ENCODE measurements at regions not wholly inside any gene's neighbourhood (a gene's known extent, or its start where the extent isn't known, plus 50 kb on each side); places are given as distances from the start of the nearest gene placed in this dataset.

- no peak for DNase-seq
Measured at GRCh38 chr4:3667258-3667657, 98.9 kb upstream of the ADRA2C start.

DNA sequence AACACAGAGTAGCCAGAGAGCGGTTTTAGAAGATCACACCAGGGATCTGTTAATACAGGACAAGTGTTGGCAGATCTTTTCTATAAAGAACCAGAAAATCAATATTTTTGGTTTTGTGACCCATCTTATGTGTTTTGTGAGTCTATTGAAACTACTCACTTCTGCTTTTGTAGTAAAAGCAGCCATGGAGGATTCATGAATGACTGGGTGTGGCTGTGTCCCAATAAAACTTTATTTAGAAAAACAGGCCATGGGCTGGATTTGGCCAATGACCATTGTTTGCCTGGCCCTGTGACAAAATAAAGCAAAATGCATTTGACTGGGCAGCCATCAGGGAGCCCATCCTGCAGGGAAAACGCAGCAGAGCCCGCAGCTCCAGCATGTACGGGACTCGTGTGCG, 99.9 kb upstream of the ADRA2C start:
- DNase-seq: no peak

- DNase-seq: no peak
Measured at GRCh38 chr4:3665360-3665891, 100.8 kb upstream of the ADRA2C start.

DNA sequence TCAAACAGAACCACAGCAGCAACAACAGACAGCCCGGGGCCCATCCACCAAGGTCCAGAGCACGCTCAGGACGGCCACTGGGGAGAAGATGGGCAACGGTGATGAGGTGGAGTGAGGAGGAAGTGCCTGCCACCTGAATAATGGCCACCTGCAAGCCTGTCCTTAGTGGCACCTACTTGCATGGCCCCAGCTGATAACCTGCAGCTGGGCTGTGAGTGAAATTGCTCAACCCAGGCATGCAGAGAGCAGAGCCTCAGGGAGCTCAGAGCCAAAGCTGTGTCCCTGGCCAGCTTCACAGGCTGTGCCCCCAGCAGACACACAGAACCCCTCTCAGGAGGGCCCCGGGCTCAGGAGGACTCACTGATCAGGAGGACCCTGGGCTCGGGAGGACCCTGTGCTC, 102.4 kb upstream of the ADRA2C start:
- DNase-seq: no peak

- DNase-seq: no peak
Measured at GRCh38 chr4:3662516-3662915, 103.7 kb upstream of the ADRA2C start.

DNA sequence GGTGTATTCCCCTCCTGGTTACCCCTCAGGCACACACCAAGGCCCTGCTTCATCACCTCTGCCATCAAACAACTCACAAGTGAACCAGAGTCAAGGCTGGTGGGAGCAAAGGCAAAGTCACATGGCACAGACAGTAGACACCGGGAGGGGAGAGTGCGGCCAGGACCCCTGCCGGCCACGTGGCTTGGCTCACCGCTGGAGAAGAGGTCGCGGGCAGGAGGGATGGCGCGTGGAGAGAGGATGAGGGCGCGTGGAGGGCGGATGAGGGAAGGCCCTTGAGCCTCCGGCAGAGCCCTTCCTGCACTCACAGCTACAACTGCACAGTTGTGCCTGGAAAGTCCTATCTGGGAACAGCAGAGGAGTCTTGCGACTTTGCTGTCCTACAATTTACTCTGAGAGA, 104.2 kb upstream of the ADRA2C start:
- peak; percentile 32 for DNase-seq

- no peak for DNase-seq
Measured at GRCh38 chr4:3660928-3661515, 105.2 kb upstream of the ADRA2C start.

DNA sequence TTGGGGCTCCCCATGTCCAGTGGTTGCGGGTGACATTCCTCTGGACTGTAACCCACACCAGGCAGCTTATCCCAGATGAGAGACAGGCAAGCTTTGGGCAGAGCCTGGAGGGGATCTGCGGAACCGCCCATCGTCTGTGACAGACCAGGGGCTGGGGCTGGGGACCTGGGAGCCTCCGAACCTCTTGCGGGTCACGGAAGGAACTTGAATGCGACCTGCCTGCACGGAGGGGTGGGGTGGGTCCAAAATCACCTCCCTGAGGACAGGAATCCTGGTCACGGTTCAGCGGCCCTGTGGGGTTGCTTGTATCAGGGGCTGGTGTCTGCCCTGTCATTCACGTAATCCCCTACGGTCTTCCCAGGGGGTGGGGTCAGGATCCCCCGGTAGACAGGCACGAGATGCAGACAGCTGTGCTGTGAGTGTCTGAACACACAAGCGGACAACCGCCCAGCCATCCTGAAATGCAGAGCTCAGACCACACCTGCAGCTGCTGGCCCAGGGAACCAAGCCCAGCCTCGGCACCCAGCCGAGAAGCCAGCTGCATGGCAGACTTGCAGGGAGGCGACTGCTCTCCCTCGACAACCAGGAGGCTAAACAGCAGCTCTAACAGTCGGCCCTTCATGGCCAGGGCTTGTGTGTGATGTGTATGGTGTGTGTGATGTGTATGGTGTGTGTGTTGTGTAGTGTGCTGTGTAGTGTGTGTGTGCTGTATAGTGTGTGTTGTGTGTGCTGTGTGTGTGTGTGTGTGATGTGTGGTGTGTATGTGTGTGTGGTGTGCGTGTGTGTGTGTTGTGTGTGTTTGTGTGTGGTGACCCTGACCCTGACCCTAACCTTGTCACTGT, 105.9 kb upstream of the ADRA2C start:
- DNase-seq: peak; percentile 11

DNA sequence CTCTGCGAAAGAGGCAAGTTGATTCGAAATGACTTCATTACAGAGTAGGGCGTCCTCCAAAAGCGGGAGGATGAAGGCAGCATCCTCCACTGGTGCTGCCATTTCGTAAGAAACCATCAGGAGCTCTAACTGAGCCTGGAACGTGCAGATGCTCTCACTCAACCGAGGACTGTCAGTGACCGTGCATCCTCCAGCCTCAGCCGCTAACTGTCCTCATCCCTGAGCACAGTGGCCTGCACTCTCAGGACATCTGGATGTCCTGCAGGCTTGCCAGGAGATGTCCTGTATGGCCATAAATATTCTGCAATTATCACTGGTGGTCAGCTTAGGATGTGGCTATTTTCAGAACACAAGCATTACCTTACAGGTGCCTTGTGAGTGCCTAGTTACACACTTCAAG, 107.1 kb upstream of the ADRA2C start:
- DNase-seq: no peak

DNA sequence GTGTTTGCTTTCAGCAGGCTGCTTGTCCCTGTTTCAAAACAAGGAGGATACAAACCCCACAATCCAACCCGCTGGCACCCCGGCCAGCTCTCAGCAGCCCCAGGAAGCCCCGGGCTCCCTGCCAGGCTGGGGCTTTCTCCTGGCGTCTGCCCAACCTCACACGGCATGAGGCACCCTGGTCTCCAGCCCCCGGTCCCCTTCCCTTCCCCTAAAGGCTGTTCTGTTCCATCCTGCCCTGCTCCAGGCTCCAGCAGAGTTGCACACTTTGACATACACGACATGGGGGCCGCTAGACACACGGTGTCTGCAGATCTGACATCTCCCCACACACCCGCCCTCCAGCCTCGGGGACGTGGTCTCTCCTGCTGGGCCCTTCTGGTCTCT, 107.7 kb upstream of the ADRA2C start:
- DNase-seq: peak; percentile 9

DNA sequence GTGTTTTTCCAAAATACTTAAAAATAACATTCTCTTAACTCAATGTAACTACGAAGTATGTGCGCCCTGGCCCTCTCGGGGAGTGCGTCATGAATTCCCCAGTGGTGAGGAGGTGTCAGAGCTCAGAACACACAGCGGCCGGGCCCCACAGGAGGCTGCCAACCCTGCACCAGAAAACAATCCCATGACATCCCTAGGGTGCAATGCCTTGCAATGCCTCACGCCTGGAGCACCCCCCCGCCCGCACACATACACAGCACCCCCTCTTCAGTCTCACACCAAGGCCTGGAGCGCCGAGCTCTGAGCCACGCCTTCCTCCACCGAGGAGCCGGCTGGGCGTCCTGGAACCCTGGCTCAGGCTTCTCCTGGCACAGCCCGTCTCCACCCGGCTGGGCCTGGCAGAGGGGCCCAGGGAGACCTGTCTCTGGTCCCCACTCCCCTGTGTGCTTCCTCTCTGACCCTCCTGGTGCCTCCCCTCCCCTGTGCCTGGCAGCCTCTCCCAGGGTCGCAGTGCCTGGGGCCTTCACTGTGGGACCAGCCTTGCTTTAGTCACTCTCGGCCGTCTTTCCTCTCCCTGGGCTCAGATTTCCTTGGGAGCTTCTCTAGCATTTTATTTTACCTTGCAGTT, 108.2 kb upstream of the ADRA2C start:
- DNase-seq: no peak

DNA sequence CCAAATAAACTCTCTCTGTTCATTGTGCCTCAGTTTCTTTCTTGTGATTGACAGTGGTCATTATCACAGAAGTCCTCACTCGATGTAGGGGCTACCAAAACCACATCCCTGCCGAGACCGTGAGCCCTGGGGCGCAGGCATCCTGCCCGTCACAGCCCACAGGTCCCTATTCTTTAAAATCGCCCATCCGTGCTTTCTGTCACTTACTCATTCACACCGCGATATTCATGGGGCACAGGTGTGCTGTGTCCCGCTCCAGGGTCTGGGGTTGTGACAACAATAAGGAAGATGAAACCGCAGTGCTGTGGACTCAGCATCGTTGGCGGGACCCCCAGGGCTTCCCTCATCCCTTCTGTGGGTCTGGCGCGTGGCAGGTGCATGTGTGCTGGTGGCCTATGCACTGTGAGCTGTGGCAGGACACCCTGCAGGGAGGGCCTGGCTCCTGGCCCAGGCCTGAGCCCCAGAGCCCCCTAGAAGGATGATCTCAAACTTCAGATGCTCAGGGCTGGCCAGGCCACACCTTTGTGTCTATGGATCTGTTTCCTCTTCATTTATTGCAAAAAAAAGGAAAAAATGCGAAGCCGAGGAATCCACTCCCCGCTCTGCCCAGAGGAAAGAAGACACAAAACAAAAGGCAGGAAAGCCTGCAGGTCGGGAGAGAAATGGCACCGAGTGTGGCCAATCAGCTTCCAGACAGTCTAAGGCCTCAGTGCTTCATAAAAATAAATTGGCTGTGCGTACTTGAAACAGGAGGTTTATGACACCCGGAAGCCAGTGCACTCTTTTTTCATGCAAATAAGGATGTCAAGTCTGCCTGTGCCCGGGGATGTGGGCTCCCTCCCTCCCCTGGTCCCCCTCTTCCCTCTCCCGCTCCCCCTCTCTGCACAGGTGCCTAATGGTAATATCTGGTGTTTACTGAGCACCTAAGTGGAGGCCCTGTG, 109.5 kb upstream of the ADRA2C start:
- DNase-seq: peak; percentile 69

- peak; percentile 73 for DNase-seq
Measured at GRCh38 chr4:3655963-3656362, 110.2 kb upstream of the ADRA2C start.

DNA sequence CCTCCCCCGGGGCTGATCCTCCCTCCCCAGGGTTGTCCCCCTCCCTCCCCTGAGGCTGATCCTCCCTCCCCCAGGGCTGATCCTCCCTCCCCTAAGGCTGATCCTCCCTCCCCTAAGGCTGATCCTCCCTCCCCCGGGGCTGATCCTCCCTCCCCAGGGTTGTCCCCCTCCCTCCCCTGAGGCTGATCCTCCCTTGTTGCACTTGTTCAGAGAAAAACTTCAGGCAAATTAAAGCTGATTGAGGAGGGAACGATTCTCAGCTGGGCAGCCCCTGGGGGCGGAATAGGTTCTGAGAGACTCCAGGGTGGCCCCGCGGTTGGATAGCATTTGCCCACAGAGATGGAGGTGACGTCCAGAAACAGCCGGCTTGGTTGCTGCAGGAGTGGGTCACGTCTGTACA, 110.7 kb upstream of the ADRA2C start:
- DNase-seq: no peak

DNA sequence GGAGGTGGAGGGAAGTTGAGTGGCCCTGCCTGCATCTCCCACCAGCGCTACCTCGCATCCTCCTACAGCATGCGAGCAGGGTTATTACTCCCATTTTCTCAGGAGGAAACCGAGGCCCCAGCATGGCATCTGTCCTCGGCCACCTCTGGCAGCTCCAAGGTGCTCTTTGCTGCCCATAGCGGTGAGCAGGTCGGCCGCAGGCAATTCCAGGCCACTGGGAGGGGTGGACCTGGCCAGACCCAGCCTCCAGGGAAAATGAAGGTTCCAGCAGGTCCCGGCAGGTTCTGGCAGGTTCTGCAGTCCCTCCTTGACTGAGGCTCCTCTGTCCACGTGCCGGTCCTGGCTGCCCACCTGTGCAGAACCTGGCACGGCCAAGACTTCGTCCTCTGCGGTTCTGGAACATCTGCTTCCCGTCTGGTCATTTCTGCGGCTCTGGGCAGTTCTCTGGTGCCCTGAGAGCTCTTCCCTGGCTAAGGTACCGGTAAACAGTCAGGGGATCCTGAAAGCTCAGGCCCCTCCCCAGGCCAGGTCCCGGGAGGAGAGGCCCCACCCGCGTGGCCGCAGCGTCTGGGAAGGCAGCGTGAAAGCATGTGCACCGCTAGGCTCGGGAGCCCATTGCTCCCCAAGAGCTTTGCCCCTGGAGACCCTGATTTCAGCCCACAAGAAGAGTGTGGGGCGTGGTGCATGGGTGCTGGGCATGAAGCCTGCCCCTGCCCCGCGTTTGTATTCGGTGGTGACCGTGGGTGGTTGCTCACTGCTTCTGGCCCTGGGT, 112.0 kb upstream of the ADRA2C start:
- no peak for DNase-seq

GRCh38 chr4:3652586-3652985, 113.6 kb upstream of the ADRA2C start:
- peak; percentile 11 for DNase-seq

DNA sequence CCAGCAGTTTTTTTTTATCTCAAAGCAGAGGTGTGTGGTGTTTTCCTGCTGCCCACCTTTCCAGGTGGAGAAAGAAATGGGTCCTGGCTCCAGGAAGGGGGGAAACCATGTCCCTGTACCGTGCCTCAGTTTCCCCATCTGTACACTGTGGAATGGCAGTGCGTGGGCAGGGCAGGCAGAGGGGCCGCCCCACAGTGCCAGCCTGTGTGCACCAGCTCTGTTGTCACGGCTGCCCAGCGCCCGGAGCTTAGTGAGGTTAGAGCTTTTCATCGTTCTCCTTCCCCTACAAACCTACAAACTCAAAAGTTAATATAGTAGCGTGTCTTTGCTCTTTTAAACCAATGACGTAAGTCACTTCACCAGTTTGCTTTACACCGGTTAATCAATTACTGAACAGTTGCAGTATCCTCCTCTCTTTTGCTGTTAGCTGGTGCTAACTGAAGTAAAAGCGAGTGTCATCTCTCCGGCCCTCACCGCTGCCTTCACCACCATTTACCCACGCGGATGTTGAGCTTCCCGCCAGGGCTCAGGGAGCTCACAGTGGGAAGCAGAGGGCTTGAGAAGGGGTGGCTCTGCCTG, 114.8 kb upstream of the ADRA2C start:
- no peak for DNase-seq

DNA sequence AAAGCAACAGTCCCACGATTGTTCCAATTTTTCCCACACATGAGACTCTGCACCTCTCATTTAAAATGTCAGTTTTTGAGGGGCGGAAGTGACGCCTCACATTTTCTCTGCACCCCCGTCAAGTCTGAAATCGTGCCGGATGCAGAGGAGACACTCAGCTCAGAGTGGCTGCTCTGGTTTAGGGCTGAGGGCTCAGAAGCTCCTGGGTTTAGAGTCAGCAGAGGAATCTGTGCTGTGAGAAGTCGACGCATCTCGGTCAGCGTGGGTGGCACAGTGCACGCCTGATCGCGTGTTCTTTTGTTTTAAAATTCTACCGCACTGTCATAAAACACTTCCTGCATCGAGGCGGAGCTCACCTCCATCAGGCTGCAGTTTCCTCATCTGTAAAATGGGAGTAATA, 116.7 kb upstream of the ADRA2C start:
- DNase-seq: no peak

- no peak for DNase-seq
Measured at GRCh38 chr4:3648731-3649130, 116.5 kb upstream of the LRPAP1 start.

- no peak for DNase-seq
Measured at GRCh38 chr4:3648195-3648594, 116.0 kb upstream of the LRPAP1 start.

- DNase-seq: no peak
Measured at GRCh38 chr4:3647421-3647820, 115.2 kb upstream of the LRPAP1 start.

Data from DMS79 treated with DMSO at 0.1 percent for 48 hours (cell line).